Osteocyte (in vitro differentiated cells): ENCODE measurements at regions not wholly inside any gene's neighbourhood (a gene's known extent, or its start where the extent isn't known, plus 50 kb on each side); places are given as distances from the start of the nearest gene placed in this dataset.
"Not testable (repeated sequence)": the region's sequence is repeated elsewhere in the genome, so short reads cannot be mapped to it uniquely, and the experiment has no call there.

Source experiments
- DNase-seq: peaks from one replicate; pipeline ENCODE4 v3.0.0; 2021; ENCODE audit warnings: mixed read lengths; ENCODE audit not compliant: unreplicated experiment; ENCODE audit errors: extremely low spot score
- H3K27ac Mint-ChIP-seq: one replicate; pipeline ENCODE4 v1.8.0; 2021; ENCODE audit warnings: mild to moderate bottlenecking, mixed read lengths; ENCODE audit not compliant: unreplicated experiment
- H3K27me3 Mint-ChIP-seq: one replicate; pipeline ENCODE4 v1.8.0; 2021; ENCODE audit warnings: mixed read lengths; ENCODE audit not compliant: unreplicated experiment
- H3K36me3 Mint-ChIP-seq: one replicate; pipeline ENCODE4 v1.8.0; 2021; ENCODE audit warnings: mixed read lengths; ENCODE audit not compliant: unreplicated experiment
- H3K4me1 Mint-ChIP-seq: one replicate; pipeline ENCODE4 v1.8.0; 2021; ENCODE audit warnings: mixed read lengths; ENCODE audit not compliant: unreplicated experiment
- H3K4me3 Mint-ChIP-seq: one replicate; pipeline ENCODE4 v1.8.0; 2021; ENCODE audit warnings: mild to moderate bottlenecking, moderate library complexity, mixed read lengths; ENCODE audit not compliant: unreplicated experiment
- H3K9me3 Mint-ChIP-seq: one replicate; pipeline ENCODE4 v1.8.0; 2021; ENCODE audit warnings: mixed read lengths; ENCODE audit not compliant: unreplicated experiment
- CTCF ChIP-seq: fragments of 200-600 bp; sonication (generic); IDR thresholded peaks from 2 replicates; pipeline ENCODE4 v1.5.0; 2021; ENCODE audit warnings: antibody characterized with exemption, mild to moderate bottlenecking, moderate library complexity

- Mint-ChIP-seq H3K4me1 (no peaks in the 10 kb centered on the region), H3K27me3 (peaks cover 20% of the 10 kb centered on the region), H3K9me3 (no peaks in the 10 kb centered on the region), H3K27ac (no peak overlapping the region), H3K36me3 (no peaks in the 10 kb centered on the region), H3K4me3 (no peak overlapping the region)
- no peak for TF ChIP-seq CTCF
- DNase-seq: peak; percentile 7
Measured at GRCh38 chr22:48405741-48406140, 1421.9 kb downstream of the BRD1 start.

- Mint-ChIP-seq H3K36me3 (no peaks in the 10 kb centered on the region), H3K4me3 (no peak overlapping the region), H3K27me3 (peaks cover 12% of the 10 kb centered on the region), H3K9me3 (no peaks in the 10 kb centered on the region), H3K4me1 (no peaks in the 10 kb centered on the region), H3K27ac (no peak overlapping the region)
- TF ChIP-seq CTCF: no peak
- peak; percentile 64 for DNase-seq
Measured at GRCh38 chr22:48404801-48405447, 1422.7 kb downstream of the BRD1 start.

- Mint-ChIP-seq H3K27ac (no peak overlapping the region), H3K27me3 (peaks cover 11% of the 10 kb centered on the region), H3K4me1 (no peaks in the 10 kb centered on the region), H3K4me3 (no peak overlapping the region), H3K36me3 (no peaks in the 10 kb centered on the region), H3K9me3 (no peaks in the 10 kb centered on the region)
- DNase-seq: peak; percentile 77
- TF ChIP-seq CTCF: no peak
Measured at GRCh38 chr22:48403521-48404403, 1423.9 kb downstream of the BRD1 start.

DNA sequence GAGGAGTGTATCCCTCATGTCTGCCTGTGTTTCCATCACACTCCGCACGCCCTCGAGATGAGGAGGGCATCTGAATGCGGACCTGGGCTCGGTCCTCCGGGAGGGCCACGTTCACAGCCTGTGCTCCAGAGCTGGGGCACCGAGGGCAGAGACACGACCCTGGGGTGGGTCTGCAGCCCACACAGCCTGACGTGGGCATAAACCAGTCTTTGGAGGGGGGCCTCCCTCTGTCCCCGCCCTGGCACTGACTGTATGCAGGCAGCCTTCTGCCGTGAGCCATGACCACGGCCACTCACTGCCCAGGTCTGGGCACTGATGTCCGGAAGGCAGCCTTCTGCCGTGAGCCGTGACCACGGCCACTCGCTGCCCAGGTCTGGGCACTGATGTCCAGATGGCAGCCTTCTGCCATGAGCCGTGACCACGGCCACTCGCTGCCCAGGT, 1425.1 kb downstream of the BRD1 start:
- Mint-ChIP-seq H3K27ac (no peak overlapping the region), H3K27me3 (peaks cover 8% of the 10 kb centered on the region), H3K4me1 (no peaks in the 10 kb centered on the region), H3K9me3 (no peaks in the 10 kb centered on the region), H3K4me3 (no peak overlapping the region), H3K36me3 (no peaks in the 10 kb centered on the region)
- peak; percentile 78 for DNase-seq
- TF ChIP-seq CTCF: no peak

DNA sequence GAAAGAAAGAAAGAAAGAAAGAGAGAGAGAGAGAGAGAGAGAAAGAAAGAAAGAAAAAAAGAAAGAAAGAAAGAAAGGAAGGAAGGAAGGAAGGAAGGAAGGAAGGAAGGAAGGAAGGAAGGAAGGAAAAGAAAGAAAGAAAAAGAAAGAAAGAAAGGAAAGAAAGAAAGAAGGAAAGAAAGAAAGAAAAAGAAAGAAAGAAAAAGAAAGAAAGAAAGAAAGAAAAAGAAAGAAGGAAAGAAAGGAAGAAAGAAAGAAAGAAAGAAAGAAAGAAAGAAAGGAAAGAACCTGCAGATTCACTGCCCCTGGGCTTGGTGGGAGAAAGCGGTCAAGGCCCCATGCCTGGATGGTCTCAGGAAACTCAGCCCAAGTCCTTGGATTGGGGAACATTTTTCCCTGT, 1426.2 kb downstream of the BRD1 start:
- not testable (repeated sequence) for H3K27ac Mint-ChIP-seq, H3K36me3 Mint-ChIP-seq, H3K27me3 Mint-ChIP-seq, H3K9me3 Mint-ChIP-seq, H3K4me1 Mint-ChIP-seq, H3K4me3 Mint-ChIP-seq
- peak; percentile 23 for DNase-seq
